Loucy (cell line): ENCODE measurements at regions not wholly inside any gene's neighbourhood (a gene's known extent, or its start where the extent isn't known, plus 50 kb on each side); places are given as distances from the start of the nearest gene placed in this dataset.

Experiments
- H2AFZ ChIP-seq: fragments of 200-600 bp; sonication (generic); 2 replicates; pipeline ENCODE4 v1.6.0; 2016; ENCODE audit warnings: antibody characterized with exemption, mild to moderate bottlenecking, low read length, moderate library complexity
- H3F3A ChIP-seq: fragments of 200-600 bp; 2 replicates; pipeline ENCODE4 v1.6.0; 2016; ENCODE audit warnings: antibody characterized with exemption, low read depth, mild to moderate bottlenecking
- H3K27me3 ChIP-seq: fragments of 200-600 bp; sonication (generic); 2 replicates; pipeline ENCODE4 v1.6.1; 2014; ENCODE audit warnings: low read length, mild to moderate bottlenecking; ENCODE audit not compliant: insufficient read depth, poor library complexity, severe bottlenecking
- H3K36me3 ChIP-seq: fragments of 200-600 bp; sonication (generic); 2 replicates; pipeline ENCODE4 v1.6.1; 2016; ENCODE audit warnings: low read length; ENCODE audit not compliant: insufficient read depth
- H3K4me1 ChIP-seq: fragments of 200-600 bp; sonication (generic); 2 replicates; pipeline ENCODE4 v1.5.1; 2014; ENCODE audit warnings: low read length, mild to moderate bottlenecking; ENCODE audit not compliant: insufficient read depth, poor library complexity, severe bottlenecking
- H3K4me2 ChIP-seq: fragments of 200-600 bp; sonication (generic); 2 replicates; pipeline ENCODE4 v1.6.0; 2014; ENCODE audit warnings: antibody characterized with exemption, low read length, low read depth, mild to moderate bottlenecking; ENCODE audit not compliant: poor library complexity, severe bottlenecking
- H3K4me3 ChIP-seq: fragments of 200-600 bp; sonication (generic); 2 replicates; pipeline ENCODE4 v1.5.1; 2014; ENCODE audit warnings: low read length, mild to moderate bottlenecking, mixed read lengths; ENCODE audit not compliant: poor library complexity, severe bottlenecking
- H3K79me2 ChIP-seq: fragments of 200-600 bp; sonication (generic); 2 replicates; pipeline ENCODE4 v1.6.1; 2014; ENCODE audit warnings: low read length; ENCODE audit not compliant: insufficient read depth
- H3K9ac ChIP-seq: fragments of 200-600 bp; sonication (generic); 2 replicates; pipeline ENCODE4 v1.6.0; 2014; ENCODE audit warnings: mild to moderate bottlenecking, low read depth, low read length, moderate library complexity; ENCODE audit not compliant: poor library complexity, severe bottlenecking
- H3K9me2 ChIP-seq: fragments of 200-600 bp; sonication (generic); replicated peaks from 2 replicates; pipeline ENCODE4 v1.6.1; 2016; ENCODE audit warnings: low read depth, low read length, mixed read lengths
- H3K9me3 ChIP-seq: fragments of 200-600 bp; sonication (generic); 2 replicates; pipeline ENCODE4 v1.6.1; 2014; ENCODE audit warnings: mild to moderate bottlenecking, antibody characterized with exemption, low read length, low read depth; ENCODE audit not compliant: insufficient read depth
- H4K20me1 ChIP-seq: fragments of 200-600 bp; sonication (generic); 2 replicates; pipeline ENCODE4 v1.6.0; 2014; ENCODE audit warnings: antibody characterized with exemption, low read length, mild to moderate bottlenecking; ENCODE audit not compliant: insufficient read depth, poor library complexity, severe bottlenecking
- EZH2phosphoT487 ChIP-seq: fragments of 200-600 bp; IDR thresholded peaks from 2 replicates; pipeline ENCODE4 v1.6.1; 2018; ENCODE audit warnings: antibody characterized with exemption, mild to moderate bottlenecking, moderate library complexity, borderline replicate concordance
- TF ChIP-seq, protein P1 (sequence below): fragments of 200-600 bp; sonication (generic); conservative IDR thresholded peaks from 2 replicates; pipeline ENCODE4 v1.5.1; 2014; ENCODE audit warnings: mild to moderate bottlenecking, antibody characterized with exemption, low read length

DNA sequence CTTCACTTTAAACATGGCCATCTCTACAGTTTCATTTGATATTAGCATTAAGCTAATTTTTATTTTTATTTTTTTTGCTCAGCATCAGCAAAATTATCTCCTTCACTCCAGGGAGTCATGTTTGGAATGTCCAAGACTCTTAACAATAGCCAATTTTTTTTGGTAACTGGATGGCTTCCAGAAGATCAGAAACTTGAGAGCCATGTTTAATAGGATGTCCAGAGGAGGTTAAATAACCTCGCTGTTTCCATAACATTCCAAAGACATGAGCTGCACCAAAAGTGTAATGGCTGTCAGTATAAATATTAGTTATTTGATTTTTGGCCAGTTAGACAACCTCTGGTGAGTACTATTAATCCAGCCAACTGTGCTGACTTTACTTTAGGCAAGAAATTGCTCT, 80.7 kb downstream of the DNTTIP2 start:
- Histone ChIP-seq H3F3A (no peaks in the 10 kb centered on the region), H3K4me2 (no peak overlapping the region), H3K9me2 (no peaks in the 10 kb centered on the region), H2AFZ (no peak overlapping the region), H3K4me3 (no peak overlapping the region), H3K79me2 (no peaks in the 10 kb centered on the region), H3K36me3 (no peaks in the 10 kb centered on the region), H3K9ac (no peak overlapping the region), H3K9me3 (no peaks in the 10 kb centered on the region), H3K4me1 (no peaks in the 10 kb centered on the region), H3K27me3 (no peaks in the 10 kb centered on the region), H4K20me1 (no peaks in the 10 kb centered on the region)
- TF ChIP-seq, protein P1, sequence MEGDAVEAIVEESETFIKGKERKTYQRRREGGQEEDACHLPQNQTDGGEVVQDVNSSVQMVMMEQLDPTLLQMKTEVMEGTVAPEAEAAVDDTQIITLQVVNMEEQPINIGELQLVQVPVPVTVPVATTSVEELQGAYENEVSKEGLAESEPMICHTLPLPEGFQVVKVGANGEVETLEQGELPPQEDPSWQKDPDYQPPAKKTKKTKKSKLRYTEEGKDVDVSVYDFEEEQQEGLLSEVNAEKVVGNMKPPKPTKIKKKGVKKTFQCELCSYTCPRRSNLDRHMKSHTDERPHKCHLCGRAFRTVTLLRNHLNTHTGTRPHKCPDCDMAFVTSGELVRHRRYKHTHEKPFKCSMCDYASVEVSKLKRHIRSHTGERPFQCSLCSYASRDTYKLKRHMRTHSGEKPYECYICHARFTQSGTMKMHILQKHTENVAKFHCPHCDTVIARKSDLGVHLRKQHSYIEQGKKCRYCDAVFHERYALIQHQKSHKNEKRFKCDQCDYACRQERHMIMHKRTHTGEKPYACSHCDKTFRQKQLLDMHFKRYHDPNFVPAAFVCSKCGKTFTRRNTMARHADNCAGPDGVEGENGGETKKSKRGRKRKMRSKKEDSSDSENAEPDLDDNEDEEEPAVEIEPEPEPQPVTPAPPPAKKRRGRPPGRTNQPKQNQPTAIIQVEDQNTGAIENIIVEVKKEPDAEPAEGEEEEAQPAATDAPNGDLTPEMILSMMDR: no peak
- no peak for TF ChIP-seq EZH2phosphoT487

DNA sequence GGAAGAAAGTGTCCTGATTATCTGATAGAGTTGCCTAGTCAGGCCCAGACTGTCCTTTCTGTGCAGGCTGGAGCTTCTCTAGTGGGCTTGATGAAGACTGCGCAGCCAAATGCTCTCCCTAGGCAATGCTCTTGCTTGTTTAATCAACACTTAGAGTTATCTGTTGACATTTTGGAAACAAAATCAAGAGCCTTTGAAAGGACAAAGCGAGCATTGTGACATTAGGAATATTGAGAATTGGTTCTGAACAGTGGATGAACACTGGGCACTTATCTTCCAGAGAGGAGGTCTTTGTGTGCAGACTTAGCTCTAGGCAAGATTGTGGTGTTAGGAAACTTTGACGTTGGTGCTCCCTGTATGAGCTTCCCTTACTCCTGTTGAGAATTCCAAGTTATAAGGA, 94.5 kb downstream of the DNTTIP2 start:
- no peaks in the 10 kb centered on the region for H3K9me3 ChIP-seq

DNA sequence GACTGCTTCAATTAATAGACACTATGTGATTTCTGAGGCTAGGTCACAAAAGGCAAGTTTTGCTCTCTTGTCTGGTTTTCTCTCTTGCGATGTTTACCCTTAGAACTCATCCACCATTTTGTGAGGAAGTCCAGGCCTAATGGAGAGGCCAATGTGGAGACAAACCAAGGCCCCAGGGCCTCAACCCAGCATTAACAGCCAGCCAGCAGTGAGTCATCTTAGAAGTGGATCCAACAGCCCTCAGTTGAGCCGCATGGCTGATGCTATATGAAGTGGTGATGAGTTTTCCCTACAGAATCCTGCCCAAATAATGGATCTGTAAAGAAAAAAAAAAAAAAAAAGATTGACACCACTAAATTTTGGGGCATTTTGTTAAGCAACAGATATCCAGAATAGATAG, 95.1 kb downstream of the DNTTIP2 start:
- H3K4me3 ChIP-seq: no peak overlapping the region
- H4K20me1 ChIP-seq: no peaks in the 10 kb centered on the region
- H3K9ac ChIP-seq: no peak overlapping the region
- no peaks in the 10 kb centered on the region for H3K9me3 ChIP-seq
- TF ChIP-seq, protein P1: no peak
- TF ChIP-seq EZH2phosphoT487: no peak
- no peaks in the 10 kb centered on the region for H3K27me3 ChIP-seq
- H3K9me2 ChIP-seq: no peaks in the 10 kb centered on the region
- H3F3A ChIP-seq: no peaks in the 10 kb centered on the region
- H2AFZ ChIP-seq: no peak overlapping the region
- H3K4me2 ChIP-seq: no peak overlapping the region
- H3K36me3 ChIP-seq: no peaks in the 10 kb centered on the region
- H3K4me1 ChIP-seq: no peaks in the 10 kb centered on the region
- H3K79me2 ChIP-seq: no peaks in the 10 kb centered on the region

More for the DNA sequence above, 94.5 kb downstream of the DNTTIP2 start:
- Histone ChIP-seq H3K4me2 (no peak overlapping the region), H3F3A (no peaks in the 10 kb centered on the region), H3K79me2 (no peaks in the 10 kb centered on the region), H3K9me2 (no peaks in the 10 kb centered on the region), H3K27me3 (peaks cover 5% of the 10 kb centered on the region), H3K9ac (no peak overlapping the region), H3K4me3 (no peak overlapping the region), H3K4me1 (no peaks in the 10 kb centered on the region), H3K36me3 (no peaks in the 10 kb centered on the region), H4K20me1 (no peaks in the 10 kb centered on the region), H2AFZ (no peak overlapping the region)
- TF ChIP-seq, protein P1: no peak
- no peak for TF ChIP-seq EZH2phosphoT487
